22Rv1 (cell line): ENCODE measurements at regions not wholly inside any gene's neighbourhood (a gene's known extent, or its start where the extent isn't known, plus 50 kb on each side); places are given as distances from the start of the nearest gene placed in this dataset.

Experiments
- ZFX ChIP-seq: fragments of 450-650 bp; IDR thresholded peaks from 2 replicates; pipeline ENCODE4 v1.6.1; 2017; ENCODE audit warnings: antibody characterized with exemption, borderline replicate concordance
- TF ChIP-seq, protein P1 (sequence below): fragments of 450-650 bp; IDR thresholded peaks from 2 replicates; pipeline ENCODE4 v1.5.1; 2017; ENCODE audit warnings: mild to moderate bottlenecking

DNA sequence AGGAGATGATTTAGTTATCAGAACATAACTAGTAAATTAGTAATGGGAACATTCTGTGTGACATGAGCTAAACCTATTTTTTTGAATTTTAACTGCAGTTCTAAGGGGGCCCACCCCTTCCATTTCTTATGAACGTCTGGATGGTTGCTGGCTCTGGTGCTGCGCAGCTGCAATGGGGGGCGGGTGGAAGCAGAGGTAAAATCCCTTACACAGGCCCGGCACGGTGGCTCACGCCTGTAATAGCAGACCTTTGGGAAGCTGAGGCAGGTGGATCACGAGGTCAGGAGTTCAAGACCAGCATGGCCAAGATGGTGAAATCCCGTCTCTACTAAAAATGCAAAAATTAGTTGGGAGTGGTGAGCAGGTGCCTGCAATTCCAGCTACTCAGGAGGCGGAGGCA is 151.5 kb downstream of the GALR1 start:
- TF ChIP-seq, protein P1, sequence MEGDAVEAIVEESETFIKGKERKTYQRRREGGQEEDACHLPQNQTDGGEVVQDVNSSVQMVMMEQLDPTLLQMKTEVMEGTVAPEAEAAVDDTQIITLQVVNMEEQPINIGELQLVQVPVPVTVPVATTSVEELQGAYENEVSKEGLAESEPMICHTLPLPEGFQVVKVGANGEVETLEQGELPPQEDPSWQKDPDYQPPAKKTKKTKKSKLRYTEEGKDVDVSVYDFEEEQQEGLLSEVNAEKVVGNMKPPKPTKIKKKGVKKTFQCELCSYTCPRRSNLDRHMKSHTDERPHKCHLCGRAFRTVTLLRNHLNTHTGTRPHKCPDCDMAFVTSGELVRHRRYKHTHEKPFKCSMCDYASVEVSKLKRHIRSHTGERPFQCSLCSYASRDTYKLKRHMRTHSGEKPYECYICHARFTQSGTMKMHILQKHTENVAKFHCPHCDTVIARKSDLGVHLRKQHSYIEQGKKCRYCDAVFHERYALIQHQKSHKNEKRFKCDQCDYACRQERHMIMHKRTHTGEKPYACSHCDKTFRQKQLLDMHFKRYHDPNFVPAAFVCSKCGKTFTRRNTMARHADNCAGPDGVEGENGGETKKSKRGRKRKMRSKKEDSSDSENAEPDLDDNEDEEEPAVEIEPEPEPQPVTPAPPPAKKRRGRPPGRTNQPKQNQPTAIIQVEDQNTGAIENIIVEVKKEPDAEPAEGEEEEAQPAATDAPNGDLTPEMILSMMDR: no peak
- TF ChIP-seq ZFX: no peak
